HCT116 (cell line): ENCODE measurements at regions not wholly inside any gene's neighbourhood (a gene's known extent, or its start where the extent isn't known, plus 50 kb on each side); places are given as distances from the start of the nearest gene placed in this dataset.
"Not testable (repeated sequence)": the region's sequence is repeated elsewhere in the genome, so short reads cannot be mapped to it uniquely, and the experiment has no call there.

Experiments
- ATAC-seq: fragments of 200-7000 bp; cut with Tn5 transposase; 2 replicates; pipeline ENCODE4 v1.9.1; 2020; ENCODE audit warnings: mild to moderate bottlenecking, moderate library complexity
- BruUV-seq: library from RNA; stranded (reverse); fragments of 400-500 nt; replicated peaks from 2 replicates; lab custom pipeline; 2021; lab: Mats Ljungman, UMichigan
- CTCF ChIA-PET: fragments of 300-600 bp; sonication (Branson Sonifier 250); formaldehyde crosslinking; loops from one replicate; lab custom pipeline; 2021; ENCODE audit warnings: antibody characterized with exemption; lab: Charles Lee
- POLR2A ChIA-PET: fragments of 300-600, 350-600 bp; sonication (Branson Sonifier 250); formaldehyde crosslinking; loops from one replicate; lab custom pipeline; 2021; ENCODE audit warnings: antibody characterized with exemption; lab: Charles Lee
- RAD21 ChIA-PET, 2 experiments: fragments of 300-600 bp; sonication (Branson Sonifier 250); formaldehyde crosslinking; loops; one replicate each; lab custom pipeline; 2023; ENCODE audit warnings: low total read pairs in 2 of 2; ENCODE audit not compliant: uncharacterized antibody in 2 of 2, unreplicated experiment in 2 of 2, low non-redundant PET in 1 of 2; lab: Charles Lee
- DNase-seq: peaks from one replicate; pipeline ENCODE4 v3.0.0-alpha.2; 2010; ENCODE audit warnings: low read depth, low spot score
- H2AFZ ChIP-seq: fragments of 200-600 bp; shearing (Covaris generic), sonication (generic); 2 replicates; pipeline ENCODE4 v1.6.1; 2017; ENCODE audit warnings: low read depth, mixed run types, mixed read lengths, antibody characterized with exemption, low read length; ENCODE audit not compliant: poor library complexity, severe bottlenecking
- H3K27ac ChIP-seq: 2 replicates; pipeline ENCODE4 v1.5.1; 2012; ENCODE audit warnings: low read depth, low read length
- H3K27me3 ChIP-seq: fragments of 200-600 bp; sonication (generic); 2 replicates; pipeline ENCODE4 v1.6.1; 2016; ENCODE audit warnings: mixed run types, low read length, mixed read lengths; ENCODE audit not compliant: insufficient read depth
- H3K36me3 ChIP-seq, 2 experiments: fragments of 200-500 bp in 1 of 2; fragments of 200-600 bp in 1 of 2; sonication (Bioruptor generic) in 1 of 2; sonication (generic) in 1 of 2; 2 replicates each; pipeline versions ENCODE4 v1.5.1 to v1.6.1; 2014 to 2016; ENCODE audit warnings: low read length in 2 of 2, inconsistent platforms in 1 of 2, mixed read lengths in 1 of 2, mixed run types in 1 of 2; ENCODE audit not compliant: insufficient read depth in 2 of 2, control insufficient read depth in 1 of 2
- H3K4me1 ChIP-seq, 2 experiments: fragments of 200-600 bp in 1 of 2; sonication (generic) in 1 of 2; 2 replicates each; pipeline versions ENCODE4 v1.5.1 to v1.6.1; 2012 to 2017; ENCODE audit warnings: low read length in 2 of 2, inconsistent platforms in 1 of 2, mild to moderate bottlenecking in 1 of 2, mixed read lengths in 1 of 2, mixed run types in 1 of 2, moderate library complexity in 1 of 2; ENCODE audit not compliant: insufficient read depth in 2 of 2, control insufficient read depth in 1 of 2
- H3K4me2 ChIP-seq: fragments of 200-600 bp; sonication (generic); 2 replicates; pipeline ENCODE4 v1.6.1; 2017; ENCODE audit warnings: mixed run types, low read length, mixed read lengths
- H3K4me3 ChIP-seq, 2 experiments: fragments of 200-600 bp in 1 of 2; sonication (generic) in 1 of 2; replicated peaks in 1 of 2; 2 replicates each; pipeline ENCODE4 v1.5.1; 2011 to 2016; ENCODE audit warnings: low read length in 2 of 2, control low read depth in 1 of 2, low read depth in 1 of 2, mild to moderate bottlenecking in 1 of 2, mixed read lengths in 1 of 2, mixed run types in 1 of 2
- H3K79me2 ChIP-seq: fragments of 200-600 bp; sonication (generic); 2 replicates; pipeline ENCODE4 v1.6.1; 2017; ENCODE audit warnings: mild to moderate bottlenecking, mixed run types, low read length, moderate library complexity, mixed read lengths; ENCODE audit not compliant: insufficient read depth
- H3K9ac ChIP-seq: fragments of 200-600 bp; sonication (generic); 2 replicates; pipeline ENCODE4 v1.6.1; 2016; ENCODE audit warnings: low read length, mixed read lengths
- H3K9me2 ChIP-seq: fragments of 200-600 bp; sonication (generic), shearing (Covaris generic); 2 replicates; pipeline ENCODE4 v1.6.1; 2017; ENCODE audit warnings: mixed run types, mild to moderate bottlenecking, moderate library complexity; ENCODE audit not compliant: insufficient read depth
- H3K9me3 ChIP-seq, 2 experiments: fragments of 200-500 bp in 1 of 2; fragments of 200-600 bp in 1 of 2; sonication (Bioruptor generic) in 1 of 2; sonication (generic) in 1 of 2; 2 replicates each; pipeline ENCODE4 v1.6.1; 2014 to 2017; ENCODE audit warnings: low read length in 2 of 2, mixed read lengths in 2 of 2, inconsistent platforms in 1 of 2, low read depth in 1 of 2, mild to moderate bottlenecking in 1 of 2, mixed run types in 1 of 2, moderate library complexity in 1 of 2; ENCODE audit not compliant: control insufficient read depth in 1 of 2, insufficient read depth in 1 of 2
- H4K20me1 ChIP-seq: fragments of 200-600 bp; sonication (generic), shearing (Covaris generic); 2 replicates; pipeline ENCODE4 v1.6.1; 2017; ENCODE audit warnings: mixed run types, mild to moderate bottlenecking, moderate library complexity; ENCODE audit not compliant: insufficient read depth
- MAX ChIP-seq: IDR thresholded peaks from 2 replicates; pipeline ENCODE4 v1.6.1; 2012
- POLR2A ChIP-seq: IDR thresholded peaks from 2 replicates; pipeline ENCODE4 v1.7.0; 2011; ENCODE audit warnings: borderline replicate concordance; ENCODE audit not compliant: insufficient read depth, insufficient read length; ENCODE audit errors: extremely low read depth
- POLR2AphosphoS5 ChIP-seq: IDR thresholded peaks from 2 replicates; pipeline ENCODE4 v1.6.1; 2011; ENCODE audit warnings: mild to moderate bottlenecking, low read depth, low read length, moderate library complexity
- SP1 ChIP-seq: IDR thresholded peaks from 2 replicates; pipeline ENCODE4 v1.6.1; 2012; ENCODE audit warnings: low read depth
- ZBTB33 ChIP-seq: IDR thresholded peaks from 2 replicates; pipeline ENCODE4 v1.6.1; 2011; ENCODE audit warnings: mild to moderate bottlenecking, low read length, moderate library complexity; ENCODE audit not compliant: insufficient replicate concordance; ENCODE audit errors: extremely low read depth
- intact Hi-C: fragments of 100-400 bp; cut with micrococcal nuclease; formaldehyde crosslinking; loops from 2 replicates; pipeline ENCODE4 v1.10.0; 2022

- ATAC-seq (no peak), DNase-seq (no peak)
- no peaks in the 10 kb centered on the region for H3K9me2 ChIP-seq
- POLR2A ChIA-PET, result no interaction called here
- no peaks in the 10 kb centered on the region for H3K9me3 ChIP-seq
- RAD21 ChIA-PET, result no interaction called here
- no peaks in the 10 kb centered on the region for H3K79me2 ChIP-seq
- no peaks in the 10 kb centered on the region for H3K4me1 ChIP-seq
- BruUV-seq, result no TSS peak
- intact Hi-C loops, result no loop called here
- no peak overlapping the region for H3K27ac ChIP-seq
- no peaks in the 10 kb centered on the region for H3K36me3 ChIP-seq
- H3K27me3 ChIP-seq, result no peaks in the 10 kb centered on the region
- H3K4me3 ChIP-seq, result no peak overlapping the region
- CTCF ChIA-PET, result no interaction called here
- no peak overlapping the region for H3K4me2 ChIP-seq
- no peak overlapping the region for H3K9ac ChIP-seq
- no peaks in the 10 kb centered on the region for H4K20me1 ChIP-seq
- H2AFZ ChIP-seq, result no peak overlapping the region
- TF ChIP-seq MAX (no peak), POLR2A (no peak), ZBTB33 (no peak), SP1 (no peak), POLR2AphosphoS5 (no peak)
- TF ChIP-seq, all 23 proteins: peak for 0
Measured at GRCh38 chrX:739611-740010, 109.0 kb downstream of the SHOX start.

GRCh38 chrX:737021-737420 is 106.4 kb downstream of the SHOX start:
- H3K4me3 ChIP-seq, H3K4me1 ChIP-seq, H2AFZ ChIP-seq, POLR2A ChIA-PET, H3K36me3 ChIP-seq, H3K27me3 ChIP-seq, H3K4me2 ChIP-seq, ATAC-seq, H3K27ac ChIP-seq, H3K79me2 ChIP-seq, CTCF ChIA-PET, H3K9ac ChIP-seq, H3K9me3 ChIP-seq, RAD21 ChIA-PET, DNase-seq, H4K20me1 ChIP-seq, intact Hi-C loops, H3K9me2 ChIP-seq, BruUV-seq: not testable (repeated sequence)
